ENCODE measurements at regions not wholly inside any gene's neighbourhood (a gene's known extent, or its start where the extent isn't known, plus 50 kb on each side); places are given as distances from the start of the nearest gene placed in this dataset.

GRCh38 chr3:107212618-107213017, 164.6 kb upstream of the CCDC54 start:
- H3K4me3 ChIP-seq (ENCODE audit: low read depth in 1 of 3, low read length in 3 of 3), result no peak overlapping the region
- H3K36me3 ChIP-seq (ENCODE audit: control insufficient read depth in 4 of 4, insufficient read depth in 3 of 4, low read depth in 1 of 4, low read length in 3 of 4), result no peaks in the 10 kb centered on the region
- no peaks in the 10 kb centered on the region for H3K27me3 ChIP-seq (ENCODE audit: control insufficient read depth in 4 of 4, insufficient read depth in 4 of 4, low read length in 3 of 4)
- no peak overlapping the region for H3K27ac ChIP-seq (ENCODE audit: low read depth in 1 of 2, low read length in 2 of 2)
- WGBS, result 58% methylated on average over 3 of the region's 3 CpGs
- H3K9me3 ChIP-seq (ENCODE audit: control insufficient read depth in 4 of 4, low read length in 3 of 4), result no peaks in the 10 kb centered on the region
- TF ChIP-seq RXRA (IDR thresholded peaks at IDR 0.05), result no peak
- no peak for TF ChIP-seq EGR1 (IDR thresholded peaks at IDR 0.05; ENCODE audit: low read depth in 2 of 2)
- H3K4me1 ChIP-seq (ENCODE audit: control insufficient read depth in 4 of 4, insufficient read depth in 4 of 4, low read length in 3 of 4), result no peaks in the 10 kb centered on the region
- no peak for DNase-seq (ENCODE audit: low spot score)
- H3K9ac ChIP-seq (ENCODE audit: low read depth in 1 of 2, low read length in 2 of 2), result no peak overlapping the region

DNA sequence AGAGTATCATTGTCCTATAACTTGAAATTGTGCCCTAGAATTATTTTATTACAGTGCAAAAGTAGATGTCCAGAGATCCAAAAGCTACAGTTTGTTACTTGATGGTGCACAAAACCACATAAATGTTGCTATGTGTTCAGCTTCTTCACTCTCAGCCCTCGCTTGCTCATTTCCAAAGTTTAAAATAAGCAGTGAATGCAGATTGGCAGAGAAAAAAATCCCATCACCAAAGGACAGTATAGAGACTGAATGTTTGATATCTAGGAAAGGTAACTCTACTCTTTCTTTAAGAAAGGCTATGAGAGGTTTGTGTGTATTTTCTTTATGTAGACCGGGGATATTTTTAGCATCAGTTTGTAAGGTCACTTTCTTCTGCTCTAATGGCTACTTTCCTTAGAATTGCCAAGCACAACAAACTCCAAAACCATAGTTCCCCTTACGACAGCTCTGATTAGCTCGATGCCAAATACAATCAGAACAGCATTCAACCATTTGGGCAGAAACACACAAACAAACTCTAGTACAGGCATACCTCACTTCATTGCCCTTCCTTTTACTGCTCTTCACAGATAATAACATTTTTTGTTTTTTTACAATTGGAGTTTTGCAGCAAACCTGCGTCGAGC, 164.1 kb upstream of the CCDC54 start:
- H3K4me3 ChIP-seq (ENCODE audit: low read depth in 1 of 3, low read length in 3 of 3), result no peak overlapping the region
- H3K4me1 ChIP-seq (ENCODE audit: control insufficient read depth in 4 of 4, insufficient read depth in 4 of 4, low read length in 3 of 4), result no peaks in the 10 kb centered on the region
- TF ChIP-seq HNF4G (IDR thresholded peaks at IDR 0.05), result no peak
- TF ChIP-seq, protein P1, sequence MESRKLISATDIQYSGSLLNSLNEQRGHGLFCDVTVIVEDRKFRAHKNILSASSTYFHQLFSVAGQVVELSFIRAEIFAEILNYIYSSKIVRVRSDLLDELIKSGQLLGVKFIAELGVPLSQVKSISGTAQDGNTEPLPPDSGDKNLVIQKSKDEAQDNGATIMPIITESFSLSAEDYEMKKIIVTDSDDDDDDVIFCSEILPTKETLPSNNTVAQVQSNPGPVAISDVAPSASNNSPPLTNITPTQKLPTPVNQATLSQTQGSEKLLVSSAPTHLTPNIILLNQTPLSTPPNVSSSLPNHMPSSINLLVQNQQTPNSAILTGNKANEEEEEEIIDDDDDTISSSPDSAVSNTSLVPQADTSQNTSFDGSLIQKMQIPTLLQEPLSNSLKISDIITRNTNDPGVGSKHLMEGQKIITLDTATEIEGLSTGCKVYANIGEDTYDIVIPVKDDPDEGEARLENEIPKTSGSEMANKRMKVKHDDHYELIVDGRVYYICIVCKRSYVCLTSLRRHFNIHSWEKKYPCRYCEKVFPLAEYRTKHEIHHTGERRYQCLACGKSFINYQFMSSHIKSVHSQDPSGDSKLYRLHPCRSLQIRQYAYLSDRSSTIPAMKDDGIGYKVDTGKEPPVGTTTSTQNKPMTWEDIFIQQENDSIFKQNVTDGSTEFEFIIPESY (IDR thresholded peaks at IDR 0.05), result no peak
- TF ChIP-seq FOXA2 (IDR thresholded peaks at IDR 0.05), result no peak
- TF ChIP-seq GABPA (IDR thresholded peaks at IDR 0.05 in 1 of 2, conservative IDR thresholded peaks at IDR 0.05 in 1 of 2), result no peak
- TF ChIP-seq JUND (IDR thresholded peaks at IDR 0.05), result no peak
- no peak for TF ChIP-seq FOXA1 (IDR thresholded peaks at IDR 0.05)
- no peak for TF ChIP-seq RXRA (IDR thresholded peaks at IDR 0.05)
- no peak for TF ChIP-seq EGR1 (IDR thresholded peaks at IDR 0.05; ENCODE audit: low read depth in 2 of 2)
- TF ChIP-seq HNF4A (conservative IDR thresholded peaks at IDR 0.05), result no peak
- TF ChIP-seq, protein P2, sequence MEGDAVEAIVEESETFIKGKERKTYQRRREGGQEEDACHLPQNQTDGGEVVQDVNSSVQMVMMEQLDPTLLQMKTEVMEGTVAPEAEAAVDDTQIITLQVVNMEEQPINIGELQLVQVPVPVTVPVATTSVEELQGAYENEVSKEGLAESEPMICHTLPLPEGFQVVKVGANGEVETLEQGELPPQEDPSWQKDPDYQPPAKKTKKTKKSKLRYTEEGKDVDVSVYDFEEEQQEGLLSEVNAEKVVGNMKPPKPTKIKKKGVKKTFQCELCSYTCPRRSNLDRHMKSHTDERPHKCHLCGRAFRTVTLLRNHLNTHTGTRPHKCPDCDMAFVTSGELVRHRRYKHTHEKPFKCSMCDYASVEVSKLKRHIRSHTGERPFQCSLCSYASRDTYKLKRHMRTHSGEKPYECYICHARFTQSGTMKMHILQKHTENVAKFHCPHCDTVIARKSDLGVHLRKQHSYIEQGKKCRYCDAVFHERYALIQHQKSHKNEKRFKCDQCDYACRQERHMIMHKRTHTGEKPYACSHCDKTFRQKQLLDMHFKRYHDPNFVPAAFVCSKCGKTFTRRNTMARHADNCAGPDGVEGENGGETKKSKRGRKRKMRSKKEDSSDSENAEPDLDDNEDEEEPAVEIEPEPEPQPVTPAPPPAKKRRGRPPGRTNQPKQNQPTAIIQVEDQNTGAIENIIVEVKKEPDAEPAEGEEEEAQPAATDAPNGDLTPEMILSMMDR (IDR thresholded peaks at IDR 0.05; ENCODE audit: low read depth, low read length, missing input control), result no peak
- no peak overlapping the region for H3K27ac ChIP-seq (ENCODE audit: low read depth in 1 of 2, low read length in 2 of 2)
- H3K27me3 ChIP-seq (ENCODE audit: control insufficient read depth in 4 of 4, insufficient read depth in 4 of 4, low read length in 3 of 4), result no peaks in the 10 kb centered on the region
- no peaks in the 10 kb centered on the region for H3K36me3 ChIP-seq (ENCODE audit: control insufficient read depth in 4 of 4, insufficient read depth in 3 of 4, low read depth in 1 of 4, low read length in 3 of 4)
- no peak overlapping the region for H3K9ac ChIP-seq (ENCODE audit: low read depth in 1 of 2, low read length in 2 of 2)
- 86% methylated on average over 6 of the region's 6 CpGs for WGBS
- DNase-seq (ENCODE audit: low spot score), result no peak
- H3K9me3 ChIP-seq (ENCODE audit: control insufficient read depth in 4 of 4, low read length in 3 of 4), result no peaks in the 10 kb centered on the region

GRCh38 chr3:107216229-107216628, 161.0 kb upstream of the CCDC54 start:
- no peak for TF ChIP-seq SP1 (IDR thresholded peaks at IDR 0.05)
- TF ChIP-seq EGR1 (IDR thresholded peaks at IDR 0.05; ENCODE audit: low read depth in 2 of 2), result no peak
- no peak for TF ChIP-seq MAX (IDR thresholded peaks at IDR 0.05)
- no peaks in the 10 kb centered on the region for H3K9me3 ChIP-seq (ENCODE audit: control insufficient read depth in 4 of 4, low read length in 3 of 4)
- no peak for DNase-seq (ENCODE audit: low spot score)
- no peak overlapping the region for H3K27ac ChIP-seq (ENCODE audit: low read depth in 1 of 2, low read length in 2 of 2)
- no peak overlapping the region for H3K9ac ChIP-seq (ENCODE audit: low read depth in 1 of 2, low read length in 2 of 2)
- no peaks in the 10 kb centered on the region for H3K4me1 ChIP-seq (ENCODE audit: control insufficient read depth in 4 of 4, insufficient read depth in 4 of 4, low read length in 3 of 4)
- WGBS, result 93% methylated on average over 5 of the region's 5 CpGs
- no peak overlapping the region for H3K4me3 ChIP-seq (ENCODE audit: low read depth in 1 of 3, low read length in 3 of 3)
- no peaks in the 10 kb centered on the region for H3K27me3 ChIP-seq (ENCODE audit: control insufficient read depth in 4 of 4, insufficient read depth in 4 of 4, low read length in 3 of 4)
- no peaks in the 10 kb centered on the region for H3K36me3 ChIP-seq (ENCODE audit: control insufficient read depth in 4 of 4, insufficient read depth in 3 of 4, low read depth in 1 of 4, low read length in 3 of 4)

Data from liver (tissue), 8 donors.